Sigmoid colon (tissue), 6 donors: ENCODE measurements at regions not wholly inside any gene's neighbourhood (a gene's known extent, or its start where the extent isn't known, plus 50 kb on each side); places are given as distances from the start of the nearest gene placed in this dataset.
A peak's percentile ranks its signal among the peaks of the same experiment; 100 is the strongest.
"Not testable (repeated sequence)": the region's sequence is repeated elsewhere in the genome, so short reads cannot be mapped to it uniquely, and the experiment has no call there.

ENCODE experiments used
- DNase-seq: peaks from one replicate; pipeline ENCODE4 v3.0.0-alpha.2; 2019
- H3K27ac ChIP-seq, 4 donors: fragments of 200-600 bp; sonication (generic); one replicate each; pipeline ENCODE4 v1.5.1; 2016 to 2019; ENCODE audit warnings: mild to moderate bottlenecking in 1 of 4
- H3K27me3 ChIP-seq, 3 donors: fragments of 200-600 bp; sonication (generic); one replicate each; pipeline ENCODE4 v1.5.1; 2019; ENCODE audit warnings: mild to moderate bottlenecking in 1 of 3
- H3K36me3 ChIP-seq, 4 donors: fragments of 200-600 bp; sonication (generic); one replicate each; pipeline ENCODE4 v1.5.1; 2016 to 2019
- H3K4me1 ChIP-seq, 4 donors: fragments of 200-600 bp; sonication (generic); one replicate each; pipeline ENCODE4 v1.5.1; 2017 to 2019
- H3K4me3 ChIP-seq, 4 donors: fragments of 200-600 bp; sonication (generic); one replicate each; pipeline ENCODE4 v1.5.1; 2017 to 2019; ENCODE audit warnings: mild to moderate bottlenecking in 2 of 4, moderate library complexity in 1 of 4
- H3K9me3 ChIP-seq, 4 donors: fragments of 200-600 bp in 3 of 4; sonication (generic) in 3 of 4; one replicate each; pipeline versions ENCODE4 v1.5.1 to v1.6.1; 2013 to 2019
- CTCF ChIP-seq, 4 experiments: fragments of 450-650 bp in 3 of 4; fragments of 200-600 bp in 1 of 4; IDR thresholded peaks; one replicate each; pipeline ENCODE4 v1.5.1; 2016 to 2019; ENCODE audit warnings: antibody characterized with exemption in 4 of 4, mild to moderate bottlenecking in 3 of 4, moderate library complexity in 2 of 4
- EP300 ChIP-seq, 4 donors: sonication (generic); formaldehyde crosslinking; IDR thresholded peaks; one replicate each; pipeline ENCODE4 v1.6.1; 2017; ENCODE audit warnings: antibody characterized with exemption in 4 of 4
- POLR2A ChIP-seq, 2 donors: fragments of 450-650 bp; IDR thresholded peaks; one replicate each; pipeline ENCODE4 v1.6.1; 2016; ENCODE audit warnings: antibody characterized with exemption in 2 of 2, mild to moderate bottlenecking in 2 of 2, moderate library complexity in 2 of 2
- POLR2AphosphoS5 ChIP-seq, 4 donors: sonication (generic); formaldehyde crosslinking; IDR thresholded peaks; one replicate each; pipeline ENCODE4 v1.6.1; 2017; ENCODE audit warnings: antibody characterized with exemption in 4 of 4
- WGBS, 2 donors: extraction: QIAGEN DNeasy Blood & Tissue Kit; methylation state at CpG; one replicate each; pipeline ENCODE4 v1.1.7; 2013; 5-methylcytosine and 5-hydroxymethylcytosine counted together
- intact Hi-C: fragments of 100-400 bp; cut with DNase I; formaldehyde crosslinking; loops from one replicate; pipeline ENCODE4 v1.15.1; 2023
- donor health status: healthy with polysubstance abuse.
- donor health status: healthy.

GRCh38 chr2:12918138-12918834 lies 201.6 kb downstream of the TRIB2 start:
- Histone ChIP-seq H3K27me3 (no peaks in the 10 kb centered on the region), H3K4me3 (no peak overlapping the region), H3K4me1 (peaks cover 0 to 33% (median 29%) of the 10 kb centered on the region in 4 donors), H3K27ac (peak overlapping the region; percentile 59 to 77 (median 75)), H3K36me3 (no peaks in the 10 kb centered on the region), H3K9me3 (no peaks in the 10 kb centered on the region)
- intact Hi-C loops: loop anchor here (5.0 to 10.0 kb wide), 2 partner anchors 103 to 201 kb away; partner anchors contain the start of gene TRIB2
- TF ChIP-seq POLR2A (IDR thresholded peaks at IDR 0.05): no peak
- TF ChIP-seq EP300 (IDR thresholded peaks at IDR 0.05): peak in 1 of 4 donors; percentile 24
- WGBS, 2 donors: 80 to 84% methylated on average over 7 of the region's 7 CpGs
- no peak for DNase-seq

- peak; percentile 95 for DNase-seq
- WGBS, 2 donors: 62 to 66% methylated on average over 7 of the region's 7 CpGs
- no peaks in the 10 kb centered on the region for H3K27me3 ChIP-seq
- H3K9me3 ChIP-seq: no peaks in the 10 kb centered on the region
- H3K36me3 ChIP-seq: no peaks in the 10 kb centered on the region
- H3K4me1 ChIP-seq: peaks cover 0 to 33% (median 30%) of the 10 kb centered on the region in 4 donors
- intact Hi-C loops: loop anchor here (5.0 to 10.0 kb wide), 2 partner anchors 104 to 202 kb away; partner anchors contain the start of gene TRIB2
- peak; percentile 84 to 93 (median 90) for TF ChIP-seq POLR2AphosphoS5 (IDR thresholded peaks at IDR 0.05)
- peak; percentile 34 to 87 (median 62) for TF ChIP-seq EP300 (IDR thresholded peaks at IDR 0.05)
- TF ChIP-seq POLR2A (IDR thresholded peaks at IDR 0.05): no peak
- H3K4me3 ChIP-seq: no peak overlapping the region
- H3K27ac ChIP-seq: peak overlapping the region; percentile 59 to 77 (median 75)
Observed at GRCh38 chr2:12918835-12919445, 202.2 kb downstream of the TRIB2 start.

GRCh38 chr2:12921321-12921720 lies 204.6 kb downstream of the TRIB2 start:
- 86 to 94% methylated on average over 5 of the region's 5 CpGs for WGBS, 2 donors
- Histone ChIP-seq H3K27ac (peak overlapping the region in 2 of 4 donors; percentile 19 to 34), H3K4me1 (peaks cover 0 to 33% (median 31%) of the 10 kb centered on the region in 4 donors), H3K9me3 (no peaks in the 10 kb centered on the region), H3K36me3 (no peaks in the 10 kb centered on the region), H3K27me3 (no peaks in the 10 kb centered on the region), H3K4me3 (no peak overlapping the region)
- TF ChIP-seq EP300 (IDR thresholded peaks at IDR 0.05) (no peak), CTCF (IDR thresholded peaks at IDR 0.05) (no peak), POLR2AphosphoS5 (IDR thresholded peaks at IDR 0.05) (peak in 2 of 4 donors; percentile 31 to 37), POLR2A (IDR thresholded peaks at IDR 0.05) (no peak)
- intact Hi-C loops: no loop called here
- DNase-seq: no peak

- DNase-seq: no peak
- Histone ChIP-seq H3K4me3 (no peak overlapping the region), H3K27me3 (no peaks in the 10 kb centered on the region), H3K36me3 (no peaks in the 10 kb centered on the region), H3K9me3 (no peaks in the 10 kb centered on the region), H3K4me1 (peaks cover 0 to 36% (median 33%) of the 10 kb centered on the region in 4 donors), H3K27ac (no peak overlapping the region)
- TF ChIP-seq CTCF (IDR thresholded peaks at IDR 0.05) (no peak), POLR2AphosphoS5 (IDR thresholded peaks at IDR 0.05) (no peak), EP300 (IDR thresholded peaks at IDR 0.05) (no peak), POLR2A (IDR thresholded peaks at IDR 0.05) (no peak)
- 87 to 91% methylated on average over 4 of the region's 4 CpGs for WGBS, 2 donors
- intact Hi-C loops: no loop called here
Observed at GRCh38 chr2:12923907-12924610, 207.3 kb downstream of the TRIB2 start.

GRCh38 chr2:12926641-12927040 lies 209.9 kb downstream of the TRIB2 start:
- H3K27ac ChIP-seq, H3K9me3 ChIP-seq, intact Hi-C loops, H3K4me3 ChIP-seq, DNase-seq, H3K27me3 ChIP-seq, H3K36me3 ChIP-seq: not testable (repeated sequence)
- H3K4me1 ChIP-seq: peaks cover 0 to 35% (median 29%) of the 10 kb centered on the region in 4 donors
- WGBS, 2 donors: 97% methylated on average over 37 of the region's 37 CpGs
